ENCODE measurements at regions not wholly inside any gene's neighbourhood (a gene's known extent, or its start where the extent isn't known, plus 50 kb on each side); places are given as distances from the start of the nearest gene placed in this dataset.
A peak's percentile ranks its signal among the peaks of the same experiment; 100 is the strongest.

GRCh38 chr2:129484999-129485897 lies 494.2 kb upstream of the RAB6C start:
- Histone ChIP-seq H2AFZ (no peak overlapping the region), H3K27me3 (peaks cover 3% of the 10 kb centered on the region), H3K36me3 (replicated peaks; ENCODE audit: insufficient read depth, low read depth) (no peaks in the 10 kb centered on the region), H4K20me1 (ENCODE audit: insufficient read depth, poor library complexity, severe bottlenecking) (no peaks in the 10 kb centered on the region), H3K79me2 (no peaks in the 10 kb centered on the region), H3K27ac (no peak overlapping the region), H3K4me3 (no peak overlapping the region), H3K9me2 (replicated peaks; ENCODE audit: insufficient read depth) (no peaks in the 10 kb centered on the region), H3K4me2 (no peak overlapping the region), H3K9me3 (ENCODE audit: low read depth) (no peaks in the 10 kb centered on the region), H3K4me1 (ENCODE audit: insufficient read depth) (no peaks in the 10 kb centered on the region)
- no peak for DNase-seq (ENCODE audit: low spot score)
- TF ChIP-seq EZH2 (IDR thresholded peaks at IDR 0.05; ENCODE audit: borderline replicate concordance) (no peak), CTCF (IDR thresholded peaks at IDR 0.05; ENCODE audit: poor library complexity) (no peak), EZH2phosphoT487 (IDR thresholded peaks at IDR 0.05; ENCODE audit: low read depth, severe bottlenecking, unreplicated experiment) (no peak)
- WGBS (ENCODE audit: low lambda C conversion rate, missing lambda C conversion rate): 81% methylated on average over 10 of the region's 10 CpGs

GRCh38 chr2:129488376-129488775 lies 491.1 kb upstream of the RAB6C start:
- H4K20me1 ChIP-seq (ENCODE audit: insufficient read depth, poor library complexity, severe bottlenecking): no peaks in the 10 kb centered on the region
- DNase-seq (ENCODE audit: low spot score): no peak
- H3K79me2 ChIP-seq: no peaks in the 10 kb centered on the region
- H3K4me1 ChIP-seq (ENCODE audit: insufficient read depth): no peaks in the 10 kb centered on the region
- no peak overlapping the region for H3K27ac ChIP-seq
- no peaks in the 10 kb centered on the region for H3K27me3 ChIP-seq
- H2AFZ ChIP-seq: no peak overlapping the region
- no peak overlapping the region for H3K4me3 ChIP-seq
- H3K9me3 ChIP-seq (ENCODE audit: low read depth): no peaks in the 10 kb centered on the region
- no peaks in the 10 kb centered on the region for H3K36me3 ChIP-seq (replicated peaks; ENCODE audit: insufficient read depth, low read depth)
- no peaks in the 10 kb centered on the region for H3K9me2 ChIP-seq (replicated peaks; ENCODE audit: insufficient read depth)
- no peak overlapping the region for H3K4me2 ChIP-seq
- TF ChIP-seq EZH2 (IDR thresholded peaks at IDR 0.05; ENCODE audit: borderline replicate concordance) (no peak), EZH2phosphoT487 (IDR thresholded peaks at IDR 0.05; ENCODE audit: low read depth, severe bottlenecking, unreplicated experiment) (no peak), CTCF (IDR thresholded peaks at IDR 0.05; ENCODE audit: poor library complexity) (no peak)
- 84% methylated on average over 4 of the region's 4 CpGs for WGBS (ENCODE audit: low lambda C conversion rate, missing lambda C conversion rate)

DNA sequence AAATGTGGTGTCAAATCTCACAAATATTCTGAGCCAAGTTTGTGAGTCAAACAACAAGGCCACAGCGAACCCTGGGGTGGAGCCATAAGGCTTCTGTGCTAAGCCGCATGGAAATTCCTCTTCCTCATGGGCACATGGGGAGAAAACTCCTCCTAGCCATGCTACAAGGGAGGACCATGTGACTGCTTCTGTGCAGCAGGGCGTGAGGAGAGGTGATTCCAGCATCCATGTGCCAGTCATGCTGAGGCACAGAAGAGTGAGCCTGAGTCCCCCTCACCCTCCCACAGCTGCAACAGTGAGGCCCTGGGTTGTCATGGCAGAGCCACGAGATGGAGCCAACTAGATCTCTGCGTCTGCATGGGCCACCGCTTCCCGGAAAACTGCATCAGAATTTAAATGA lies 488.8 kb upstream of the RAB6C start:
- WGBS (ENCODE audit: low lambda C conversion rate, missing lambda C conversion rate): 87% methylated on average over 7 of the region's 7 CpGs
- DNase-seq (ENCODE audit: low spot score): peak; percentile 21

More for the DNA sequence above, 488.8 kb upstream of the RAB6C start:
- no peaks in the 10 kb centered on the region for H3K4me1 ChIP-seq (ENCODE audit: insufficient read depth)
- no peaks in the 10 kb centered on the region for H3K27me3 ChIP-seq
- no peaks in the 10 kb centered on the region for H3K79me2 ChIP-seq
- no peak overlapping the region for H3K4me2 ChIP-seq
- H3K9me3 ChIP-seq (ENCODE audit: low read depth): no peaks in the 10 kb centered on the region
- no peak overlapping the region for H3K4me3 ChIP-seq
- no peaks in the 10 kb centered on the region for H3K9me2 ChIP-seq (replicated peaks; ENCODE audit: insufficient read depth)
- TF ChIP-seq CTCF (IDR thresholded peaks at IDR 0.05; ENCODE audit: poor library complexity): no peak
- TF ChIP-seq EZH2 (IDR thresholded peaks at IDR 0.05; ENCODE audit: borderline replicate concordance): no peak
- TF ChIP-seq EZH2phosphoT487 (IDR thresholded peaks at IDR 0.05; ENCODE audit: low read depth, severe bottlenecking, unreplicated experiment): no peak
- no peaks in the 10 kb centered on the region for H4K20me1 ChIP-seq (ENCODE audit: insufficient read depth, poor library complexity, severe bottlenecking)
- H3K36me3 ChIP-seq (replicated peaks; ENCODE audit: insufficient read depth, low read depth): no peaks in the 10 kb centered on the region
- H3K27ac ChIP-seq: no peak overlapping the region
- H2AFZ ChIP-seq: no peak overlapping the region
